ENCODE measurements at regions not wholly inside any gene's neighbourhood (a gene's known extent, or its start where the extent isn't known, plus 50 kb on each side); places are given as distances from the start of the nearest gene placed in this dataset.

GRCh38 chr2:155770516-155770915 lies 562.0 kb downstream of the NR4A2 start:
- Histone ChIP-seq H3K9me3 (no peaks in the 10 kb centered on the region), H3K27me3 (no peaks in the 10 kb centered on the region), H3K4me1 (no peaks in the 10 kb centered on the region), H3K27ac (no peak overlapping the region), H3K36me3 (no peaks in the 10 kb centered on the region), H3K4me3 (no peak overlapping the region)
- no peak for ATAC-seq (ENCODE audit: low FRiP score in 2 of 2)
- 89 to 90% methylated on average over 1 of the region's 1 CpG for WGBS, 2 donors
- no peak for TF ChIP-seq POLR2AphosphoS5 (IDR thresholded peaks at IDR 0.05)
- TF ChIP-seq POLR2A (IDR thresholded peaks at IDR 0.05): no peak
- TF ChIP-seq EP300 (IDR thresholded peaks at IDR 0.05): no peak
- no peak for TF ChIP-seq CTCF (IDR thresholded peaks at IDR 0.05)
- no peak for DNase-seq

- H3K4me1 ChIP-seq: no peaks in the 10 kb centered on the region
- H3K36me3 ChIP-seq: no peaks in the 10 kb centered on the region
- no peak for TF ChIP-seq CTCF (IDR thresholded peaks at IDR 0.05)
- no peak for TF ChIP-seq POLR2AphosphoS5 (IDR thresholded peaks at IDR 0.05)
- no peak for TF ChIP-seq POLR2A (IDR thresholded peaks at IDR 0.05)
- no peak for TF ChIP-seq EP300 (IDR thresholded peaks at IDR 0.05)
- no peaks in the 10 kb centered on the region for H3K9me3 ChIP-seq
- WGBS, 2 donors: 61 to 73% methylated on average over 3 to 8 of the region's 8 CpGs
- ATAC-seq (ENCODE audit: low FRiP score in 2 of 2) (no peak), DNase-seq (no peak)
- H3K27me3 ChIP-seq: no peaks in the 10 kb centered on the region
- no peak overlapping the region for H3K4me3 ChIP-seq
- no peak overlapping the region for H3K27ac ChIP-seq
Measured at GRCh38 chr2:155766342-155767115, 566.0 kb downstream of the NR4A2 start.

- ATAC-seq (ENCODE audit: low FRiP score in 2 of 2) (no peak), DNase-seq (no peak)
- no peaks in the 10 kb centered on the region for H3K36me3 ChIP-seq
- TF ChIP-seq EP300 (IDR thresholded peaks at IDR 0.05) (no peak), POLR2A (IDR thresholded peaks at IDR 0.05) (no peak), POLR2AphosphoS5 (IDR thresholded peaks at IDR 0.05) (no peak), CTCF (IDR thresholded peaks at IDR 0.05) (no peak)
- H3K9me3 ChIP-seq: no peaks in the 10 kb centered on the region
- H3K4me1 ChIP-seq: no peaks in the 10 kb centered on the region
- H3K4me3 ChIP-seq: no peak overlapping the region
- H3K27ac ChIP-seq: no peak overlapping the region
- H3K27me3 ChIP-seq: no peaks in the 10 kb centered on the region
Measured at GRCh38 chr2:155755481-155755880, 577.0 kb downstream of the NR4A2 start.

- no peaks in the 10 kb centered on the region for H3K36me3 ChIP-seq
- no peaks in the 10 kb centered on the region for H3K4me1 ChIP-seq
- H3K27me3 ChIP-seq: no peaks in the 10 kb centered on the region
- ATAC-seq (ENCODE audit: low FRiP score in 2 of 2): no peak
- 30 to 66% methylated on average over 2 to 4 of the region's 4 CpGs for WGBS, 2 donors
- H3K9me3 ChIP-seq: no peaks in the 10 kb centered on the region
- no peak overlapping the region for H3K4me3 ChIP-seq
- H3K27ac ChIP-seq: no peak overlapping the region
- TF ChIP-seq POLR2A (IDR thresholded peaks at IDR 0.05) (no peak), POLR2AphosphoS5 (IDR thresholded peaks at IDR 0.05) (no peak), CTCF (IDR thresholded peaks at IDR 0.05) (no peak), EP300 (IDR thresholded peaks at IDR 0.05) (no peak)
- DNase-seq: no peak
Measured at GRCh38 chr2:155748131-155748530, 584.4 kb downstream of the NR4A2 start.

GRCh38 chr2:155747531-155747930 lies 585.0 kb downstream of the NR4A2 start:
- no peaks in the 10 kb centered on the region for H3K36me3 ChIP-seq
- H3K4me1 ChIP-seq: no peaks in the 10 kb centered on the region
- H3K9me3 ChIP-seq: no peaks in the 10 kb centered on the region
- no peak overlapping the region for H3K4me3 ChIP-seq
- TF ChIP-seq CTCF (IDR thresholded peaks at IDR 0.05) (no peak), POLR2A (IDR thresholded peaks at IDR 0.05) (no peak), EP300 (IDR thresholded peaks at IDR 0.05) (no peak), POLR2AphosphoS5 (IDR thresholded peaks at IDR 0.05) (no peak)
- DNase-seq (no peak), ATAC-seq (ENCODE audit: low FRiP score in 2 of 2) (no peak)
- no peak overlapping the region for H3K27ac ChIP-seq
- 78 to 91% methylated on average over 3 of the region's 3 CpGs for WGBS, 2 donors
- H3K27me3 ChIP-seq: no peaks in the 10 kb centered on the region
